CD8-positive, alpha-beta memory T cell (primary cell): ENCODE measurements at regions not wholly inside any gene's neighbourhood (a gene's known extent, or its start where the extent isn't known, plus 50 kb on each side); places are given as distances from the start of the nearest gene placed in this dataset.

Experiments used
- CTCF ChIA-PET: fragments of 350-600 bp; sonication (Branson Sonifier 250); formaldehyde crosslinking; loops from one replicate; lab custom pipeline; 2021; ENCODE audit warnings: antibody characterized with exemption; lab: Charles Lee
- POLR2A ChIA-PET: fragments of 350-600 bp; sonication (Branson Sonifier 250); formaldehyde crosslinking; loops from one replicate; lab custom pipeline; 2021; ENCODE audit warnings: antibody characterized with exemption; lab: Charles Lee
- DNase-seq, 5 donors: peaks; one replicate each; pipeline versions ENCODE4 v3.0.0 to v3.0.0-alpha.2; 2020 to 2022; ENCODE audit warnings: mixed read lengths in 1 of 5
- H3K27ac ChIP-seq: one replicate; pipeline ENCODE4 v1.7.0; 2013; ENCODE audit warnings: low read depth, mild to moderate bottlenecking, low read length, moderate library complexity
- H3K27me3 ChIP-seq: 2 replicates; pipeline ENCODE4 v1.7.0; 2013; ENCODE audit warnings: low read length, mild to moderate bottlenecking; ENCODE audit not compliant: insufficient read depth, poor library complexity, severe bottlenecking
- H3K36me3 ChIP-seq: 2 replicates; pipeline ENCODE4 v1.7.0; 2013; ENCODE audit warnings: mild to moderate bottlenecking, low read length, moderate library complexity; ENCODE audit not compliant: insufficient read depth
- H3K4me1 ChIP-seq: 2 replicates; pipeline ENCODE4 v1.7.0; 2013; ENCODE audit warnings: mild to moderate bottlenecking, low read length, moderate library complexity; ENCODE audit not compliant: insufficient read depth
- H3K4me3 ChIP-seq: 2 replicates; pipeline ENCODE4 v1.7.0; 2013; ENCODE audit warnings: mild to moderate bottlenecking, low read length
- H3K9me3 ChIP-seq: 2 replicates; pipeline ENCODE4 v1.7.0; 2013; ENCODE audit warnings: mild to moderate bottlenecking, low read length
- H3K27ac Mint-ChIP-seq, 8 donors: one replicate each; pipeline ENCODE4 v1.8.0; 2020 to 2021; ENCODE audit warnings: mixed read lengths in 8 of 8, mild to moderate bottlenecking in 6 of 8, inconsistent platforms in 3 of 8, moderate library complexity in 3 of 8
- H3K27me3 Mint-ChIP-seq, 2 donors: one replicate each; pipeline ENCODE4 v1.8.0; 2020 to 2021; ENCODE audit warnings: mixed read lengths in 2 of 2, mild to moderate bottlenecking in 1 of 2, moderate library complexity in 1 of 2
- H3K36me3 Mint-ChIP-seq, 3 donors: one replicate each; pipeline ENCODE4 v1.8.0; 2020 to 2021; ENCODE audit warnings: mixed read lengths in 3 of 3, inconsistent platforms in 1 of 3, mild to moderate bottlenecking in 1 of 3
- H3K4me1 Mint-ChIP-seq, 3 donors: one replicate each; pipeline ENCODE4 v1.8.0; 2020 to 2021; ENCODE audit warnings: mixed read lengths in 3 of 3, inconsistent platforms in 1 of 3, mild to moderate bottlenecking in 1 of 3
- H3K4me3 Mint-ChIP-seq, 7 donors: one replicate each; pipeline ENCODE4 v1.8.0; 2020 to 2021; ENCODE audit warnings: mixed read lengths in 7 of 7, mild to moderate bottlenecking in 6 of 7, moderate library complexity in 4 of 7, inconsistent platforms in 2 of 7
- H3K9me3 Mint-ChIP-seq, 5 donors: one replicate each; pipeline ENCODE4 v1.8.0; 2020 to 2022; ENCODE audit warnings: mixed read lengths in 5 of 5, mild to moderate bottlenecking in 3 of 5, moderate library complexity in 2 of 5, inconsistent platforms in 1 of 5

GRCh38 chr13:44818016-44818415 lies 171.3 kb downstream of the NUFIP1 start:
- Histone ChIP-seq H3K9me3 (no peaks in the 10 kb centered on the region), H3K27me3 (no peaks in the 10 kb centered on the region), H3K4me3 (no peak overlapping the region), H3K4me1 (no peaks in the 10 kb centered on the region), H3K27ac (no peak overlapping the region), H3K36me3 (no peaks in the 10 kb centered on the region)
- DNase-seq, result no peak
- no peaks in the 10 kb centered on the region for H3K9me3 Mint-ChIP-seq
- no peaks in the 10 kb centered on the region for H3K4me1 Mint-ChIP-seq
- ChIA-PET POLR2A (no interaction called here), CTCF (no interaction called here)
- no peak overlapping the region for H3K4me3 Mint-ChIP-seq
- H3K27me3 Mint-ChIP-seq, result peaks cover 5 to 11% of the 10 kb centered on the region in 2 donors
- H3K27ac Mint-ChIP-seq, result no peak overlapping the region
- H3K36me3 Mint-ChIP-seq, result no peaks in the 10 kb centered on the region

GRCh38 chr13:44817131-44817671 lies 172.1 kb downstream of the NUFIP1 start:
- Mint-ChIP-seq H3K27me3 (peaks cover 5 to 11% of the 10 kb centered on the region in 2 donors), H3K4me3 (no peak overlapping the region), H3K27ac (no peak overlapping the region), H3K9me3 (no peaks in the 10 kb centered on the region), H3K36me3 (no peaks in the 10 kb centered on the region), H3K4me1 (no peaks in the 10 kb centered on the region)
- CTCF ChIA-PET, result no interaction called here
- Histone ChIP-seq H3K4me1 (no peaks in the 10 kb centered on the region), H3K27ac (no peak overlapping the region), H3K4me3 (no peak overlapping the region), H3K27me3 (no peaks in the 10 kb centered on the region), H3K36me3 (no peaks in the 10 kb centered on the region), H3K9me3 (no peaks in the 10 kb centered on the region)
- DNase-seq, result no peak
- POLR2A ChIA-PET, result no interaction called here

- Histone ChIP-seq H3K36me3 (no peaks in the 10 kb centered on the region), H3K9me3 (no peaks in the 10 kb centered on the region), H3K4me3 (no peak overlapping the region), H3K27me3 (no peaks in the 10 kb centered on the region), H3K27ac (no peak overlapping the region), H3K4me1 (no peaks in the 10 kb centered on the region)
- DNase-seq, result no peak
- Mint-ChIP-seq H3K36me3 (no peaks in the 10 kb centered on the region), H3K4me1 (no peaks in the 10 kb centered on the region), H3K27ac (no peak overlapping the region), H3K9me3 (no peaks in the 10 kb centered on the region), H3K4me3 (no peak overlapping the region), H3K27me3 (peaks cover 5 to 11% of the 10 kb centered on the region in 2 donors)
- POLR2A ChIA-PET, result no interaction called here
- CTCF ChIA-PET, result no interaction called here
Measured at GRCh38 chr13:44816701-44817100, 172.6 kb downstream of the NUFIP1 start.

- no peaks in the 10 kb centered on the region for H3K4me1 Mint-ChIP-seq
- peaks cover 5 to 11% of the 10 kb centered on the region in 2 donors for H3K27me3 Mint-ChIP-seq
- DNase-seq, result no peak
- POLR2A ChIA-PET, result no interaction called here
- H3K4me3 ChIP-seq, result no peak overlapping the region
- CTCF ChIA-PET, result no interaction called here
- H3K9me3 ChIP-seq, result no peaks in the 10 kb centered on the region
- no peaks in the 10 kb centered on the region for H3K27me3 ChIP-seq
- H3K4me3 Mint-ChIP-seq, result no peak overlapping the region
- H3K27ac ChIP-seq, result no peak overlapping the region
- no peaks in the 10 kb centered on the region for H3K9me3 Mint-ChIP-seq
- H3K27ac Mint-ChIP-seq, result no peak overlapping the region
- H3K4me1 ChIP-seq, result no peaks in the 10 kb centered on the region
- H3K36me3 Mint-ChIP-seq, result no peaks in the 10 kb centered on the region
- H3K36me3 ChIP-seq, result no peaks in the 10 kb centered on the region
Measured at GRCh38 chr13:44815623-44816022, 173.6 kb downstream of the NUFIP1 start.

DNA sequence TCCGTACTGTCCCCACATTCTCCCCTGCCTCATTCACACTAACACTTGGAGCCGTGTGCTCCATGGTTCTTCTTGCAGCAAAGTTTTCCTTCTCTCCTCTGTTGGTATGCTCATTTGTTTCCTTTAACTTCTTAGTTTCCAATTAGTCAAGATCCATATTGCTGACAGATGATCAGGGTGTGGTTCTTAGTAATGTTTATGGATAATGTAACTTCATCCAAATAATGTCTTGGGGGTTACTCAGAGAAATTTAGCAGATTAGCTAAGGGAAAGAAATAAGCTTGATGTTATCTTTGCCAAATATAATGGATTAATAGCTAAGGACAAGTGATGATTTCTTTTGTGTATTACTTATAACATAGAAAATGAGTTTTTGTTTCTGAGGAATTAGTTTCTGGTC lies 174.4 kb downstream of the NUFIP1 start:
- Histone ChIP-seq H3K4me1 (no peaks in the 10 kb centered on the region), H3K36me3 (no peaks in the 10 kb centered on the region), H3K9me3 (no peaks in the 10 kb centered on the region), H3K27ac (no peak overlapping the region), H3K4me3 (no peak overlapping the region), H3K27me3 (no peaks in the 10 kb centered on the region)
- no peak overlapping the region for H3K4me3 Mint-ChIP-seq
- ChIA-PET POLR2A (no interaction called here), CTCF (no interaction called here)
- no peak for DNase-seq
- no peaks in the 10 kb centered on the region for H3K4me1 Mint-ChIP-seq
- no peaks in the 10 kb centered on the region for H3K36me3 Mint-ChIP-seq
- no peak overlapping the region for H3K27ac Mint-ChIP-seq
- H3K9me3 Mint-ChIP-seq, result no peaks in the 10 kb centered on the region
- peaks cover 5 to 11% of the 10 kb centered on the region in 2 donors for H3K27me3 Mint-ChIP-seq

- Histone ChIP-seq H3K9me3 (no peaks in the 10 kb centered on the region), H3K27me3 (no peaks in the 10 kb centered on the region), H3K36me3 (no peaks in the 10 kb centered on the region), H3K4me3 (no peak overlapping the region), H3K27ac (no peak overlapping the region), H3K4me1 (no peaks in the 10 kb centered on the region)
- H3K27me3 Mint-ChIP-seq, result peaks cover 5 to 11% of the 10 kb centered on the region in 2 donors
- no peaks in the 10 kb centered on the region for H3K9me3 Mint-ChIP-seq
- H3K4me1 Mint-ChIP-seq, result no peaks in the 10 kb centered on the region
- DNase-seq, result no peak
- CTCF ChIA-PET, result no interaction called here
- H3K27ac Mint-ChIP-seq, result no peak overlapping the region
- H3K36me3 Mint-ChIP-seq, result no peaks in the 10 kb centered on the region
- H3K4me3 Mint-ChIP-seq, result no peak overlapping the region
- POLR2A ChIA-PET, result no interaction called here
Measured at GRCh38 chr13:44814161-44814560, 175.1 kb downstream of the NUFIP1 start.

- Histone ChIP-seq H3K9me3 (no peaks in the 10 kb centered on the region), H3K27me3 (no peaks in the 10 kb centered on the region), H3K4me3 (no peak overlapping the region), H3K27ac (no peak overlapping the region), H3K4me1 (no peaks in the 10 kb centered on the region), H3K36me3 (no peaks in the 10 kb centered on the region)
- peak overlapping the region in 1 of 8 donors; percentile 3 for H3K27ac Mint-ChIP-seq
- POLR2A ChIA-PET, result no interaction called here
- H3K36me3 Mint-ChIP-seq, result no peaks in the 10 kb centered on the region
- no peak overlapping the region for H3K4me3 Mint-ChIP-seq
- H3K9me3 Mint-ChIP-seq, result no peaks in the 10 kb centered on the region
- peaks cover 5 to 9% of the 10 kb centered on the region in 2 donors for H3K27me3 Mint-ChIP-seq
- no peaks in the 10 kb centered on the region for H3K4me1 Mint-ChIP-seq
- CTCF ChIA-PET, result no interaction called here
- DNase-seq, result no peak
Measured at GRCh38 chr13:44812818-44813217, 176.5 kb downstream of the NUFIP1 start.

GRCh38 chr13:44810061-44810840 lies 179.0 kb downstream of the NUFIP1 start:
- H3K4me3 Mint-ChIP-seq, result no peak overlapping the region
- POLR2A ChIA-PET, result no interaction called here
- no peak for DNase-seq

More at GRCh38 chr13:44810061-44810840, 179.0 kb downstream of the NUFIP1 start:
- H3K27ac Mint-ChIP-seq, result no peak overlapping the region
- Histone ChIP-seq H3K4me3 (no peak overlapping the region), H3K27ac (no peak overlapping the region), H3K9me3 (no peaks in the 10 kb centered on the region), H3K36me3 (no peaks in the 10 kb centered on the region), H3K4me1 (no peaks in the 10 kb centered on the region), H3K27me3 (no peaks in the 10 kb centered on the region)
- H3K27me3 Mint-ChIP-seq, result peaks cover 2 to 4% of the 10 kb centered on the region in 2 donors
- no peaks in the 10 kb centered on the region for H3K4me1 Mint-ChIP-seq
- H3K36me3 Mint-ChIP-seq, result no peaks in the 10 kb centered on the region
- CTCF ChIA-PET, result no interaction called here
- H3K9me3 Mint-ChIP-seq, result no peaks in the 10 kb centered on the region
